GM23338 (cell line): ENCODE measurements at regions not wholly inside any gene's neighbourhood (a gene's known extent, or its start where the extent isn't known, plus 50 kb on each side); places are given as distances from the start of the nearest gene placed in this dataset.

Experiments used
- ATAC-seq: fragments of 200-7000 bp; cut with Tn5 transposase; 3 replicates; pipeline ENCODE4 v1.9.1; 2020
- DNase-seq: peaks from one replicate; pipeline ENCODE4 v3.0.0-alpha.2; 2015; ENCODE audit warnings: low spot score
- H2AFZ ChIP-seq: fragments of 200-600 bp; sonication (generic); 2 replicates; pipeline ENCODE4 v1.8.0; 2016; ENCODE audit warnings: antibody characterized with exemption, mild to moderate bottlenecking, moderate library complexity
- H3F3A ChIP-seq: fragments of 200-600 bp; sonication (generic); replicated peaks from 2 replicates; pipeline ENCODE4 v1.8.0; 2017; ENCODE audit warnings: antibody characterized with exemption, mixed run types, low read depth
- H3K27ac ChIP-seq: fragments of 200-600 bp; sonication (generic); 2 replicates; pipeline ENCODE4 v1.6.1; 2016; ENCODE audit warnings: low read depth
- H3K27me3 ChIP-seq: fragments of 200-600 bp; sonication (generic); 2 replicates; pipeline ENCODE4 v1.8.0; 2016; ENCODE audit warnings: mild to moderate bottlenecking, mixed run types, moderate library complexity; ENCODE audit not compliant: insufficient read depth
- H3K36me3 ChIP-seq: fragments of 200-600 bp; sonication (generic); 2 replicates; pipeline ENCODE4 v1.8.0; 2016; ENCODE audit warnings: mild to moderate bottlenecking; ENCODE audit not compliant: insufficient read depth
- H3K4me1 ChIP-seq: fragments of 200-600 bp; sonication (generic); 2 replicates; pipeline ENCODE4 v1.8.0; 2016; ENCODE audit warnings: mild to moderate bottlenecking, moderate library complexity; ENCODE audit not compliant: insufficient read depth
- H3K4me2 ChIP-seq: fragments of 200-600 bp; sonication (generic); 2 replicates; pipeline ENCODE4 v1.7.1; 2017; ENCODE audit warnings: mixed run types
- H3K4me3 ChIP-seq: fragments of 200-600 bp; sonication (generic); 2 replicates; pipeline ENCODE4 v1.6.1; 2016; ENCODE audit warnings: mixed run types
- H3K79me2 ChIP-seq: fragments of 200-600 bp; sonication (generic); replicated peaks from 2 replicates; pipeline ENCODE4 v1.8.0; 2017; ENCODE audit warnings: mild to moderate bottlenecking; ENCODE audit not compliant: insufficient read depth
- H3K9me2 ChIP-seq: fragments of 200-600 bp; sonication (generic); 2 replicates; pipeline ENCODE4 v1.8.0; 2017; ENCODE audit not compliant: insufficient read depth
- H4K20me1 ChIP-seq: fragments of 200-600 bp; sonication (generic); replicated peaks from 2 replicates; pipeline ENCODE4 v1.8.0; 2017; ENCODE audit warnings: mild to moderate bottlenecking; ENCODE audit not compliant: insufficient read depth
- H3K27ac Mint-ChIP-seq: 2 replicates; pipeline ENCODE4 v1.8.0; 2020; ENCODE audit warnings: inconsistent platforms, mild to moderate bottlenecking, moderate library complexity, mixed read lengths
- H3K27me3 Mint-ChIP-seq: 3 replicates; pipeline ENCODE4 v1.8.0; 2022; ENCODE audit warnings: low read depth, mild to moderate bottlenecking, moderate library complexity, mixed read lengths, inconsistent platforms; ENCODE audit not compliant: insufficient read depth, poor library complexity
- H3K36me3 Mint-ChIP-seq: 3 replicates; pipeline ENCODE4 v1.8.0; 2021; ENCODE audit warnings: low read depth, mild to moderate bottlenecking, inconsistent platforms, moderate library complexity, mixed read lengths
- H3K4me1 Mint-ChIP-seq: 3 replicates; pipeline ENCODE4 v1.8.0; 2020; ENCODE audit warnings: mild to moderate bottlenecking, inconsistent platforms, mixed read lengths
- H3K4me3 Mint-ChIP-seq: 3 replicates; pipeline ENCODE4 v1.8.0; 2021; ENCODE audit warnings: moderate library complexity, mild to moderate bottlenecking, inconsistent platforms, mixed read lengths
- H3K9me3 Mint-ChIP-seq: 3 replicates; pipeline ENCODE4 v1.8.0; 2020; ENCODE audit warnings: moderate library complexity, mild to moderate bottlenecking, inconsistent platforms, mixed read lengths
- EZH2 ChIP-seq: fragments of 200-600 bp; sonication (generic); IDR thresholded peaks from one replicate; pipeline ENCODE4 v1.8.0; 2017; ENCODE audit warnings: antibody characterized with exemption, mild to moderate bottlenecking, low read depth; ENCODE audit not compliant: unreplicated experiment
- JUNB ChIP-seq: IDR thresholded peaks from one replicate; pipeline ENCODE4 v1.6.1; 2016; ENCODE audit warnings: antibody characterized with exemption; ENCODE audit not compliant: unreplicated experiment
- POLR2AphosphoS5 ChIP-seq: IDR thresholded peaks from 2 replicates; pipeline ENCODE4 v1.6.1; 2016; ENCODE audit warnings: antibody characterized with exemption, low read depth
- REST ChIP-seq: IDR thresholded peaks from one replicate; pipeline ENCODE4 v1.6.1; 2018; ENCODE audit warnings: antibody characterized with exemption; ENCODE audit not compliant: unreplicated experiment
- TF ChIP-seq, protein P1 (sequence below): IDR thresholded peaks from 2 replicates; pipeline ENCODE4 v1.6.1; 2016; ENCODE audit warnings: antibody characterized with exemption
- TF ChIP-seq, protein P2 (sequence below), 2 experiments: fragments of 200-600 bp in 1 of 2; sonication (generic) in 1 of 2; conservative IDR thresholded peaks; 2 replicates each; pipeline versions ENCODE4 v1.5.1 to v1.6.1; 2016 to 2017; ENCODE audit warnings: antibody characterized with exemption in 2 of 2, low read depth in 2 of 2, mild to moderate bottlenecking in 2 of 2, moderate library complexity in 1 of 2
- TF ChIP-seq, protein P3 (sequence below): fragments of 250-450 bp; sonication (Bioruptor Pico); IDR thresholded peaks from 2 replicates; pipeline ENCODE4 v1.5.0; 2020; ENCODE audit warnings: mild to moderate bottlenecking, moderate library complexity

GRCh38 chrX:150018931-150019361 is 80.7 kb upstream of the EOLA2 start:
- no peak overlapping the region for H3K27ac Mint-ChIP-seq
- no peaks in the 10 kb centered on the region for H3K9me2 ChIP-seq
- ATAC-seq (no peak), DNase-seq (no peak)
- H3K36me3 Mint-ChIP-seq = no peaks in the 10 kb centered on the region
- no peak overlapping the region for H3K4me3 Mint-ChIP-seq
- no peaks in the 10 kb centered on the region for H3K27me3 ChIP-seq
- H2AFZ ChIP-seq = no peak overlapping the region
- H3K9me3 Mint-ChIP-seq = no peaks in the 10 kb centered on the region
- TF ChIP-seq, protein P1, sequence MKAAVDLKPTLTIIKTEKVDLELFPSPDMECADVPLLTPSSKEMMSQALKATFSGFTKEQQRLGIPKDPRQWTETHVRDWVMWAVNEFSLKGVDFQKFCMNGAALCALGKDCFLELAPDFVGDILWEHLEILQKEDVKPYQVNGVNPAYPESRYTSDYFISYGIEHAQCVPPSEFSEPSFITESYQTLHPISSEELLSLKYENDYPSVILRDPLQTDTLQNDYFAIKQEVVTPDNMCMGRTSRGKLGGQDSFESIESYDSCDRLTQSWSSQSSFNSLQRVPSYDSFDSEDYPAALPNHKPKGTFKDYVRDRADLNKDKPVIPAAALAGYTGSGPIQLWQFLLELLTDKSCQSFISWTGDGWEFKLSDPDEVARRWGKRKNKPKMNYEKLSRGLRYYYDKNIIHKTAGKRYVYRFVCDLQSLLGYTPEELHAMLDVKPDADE = no peak
- TF ChIP-seq POLR2AphosphoS5 (no peak), REST (no peak), EZH2 (no peak)
- H3K79me2 ChIP-seq = no peaks in the 10 kb centered on the region
- no peak overlapping the region for H3K27ac ChIP-seq
- H3F3A ChIP-seq = no peaks in the 10 kb centered on the region
- no peak overlapping the region for H3K4me2 ChIP-seq
- H3K4me1 Mint-ChIP-seq = no peaks in the 10 kb centered on the region; the same call in 2 of the 3 replicates
- H3K36me3 ChIP-seq = no peaks in the 10 kb centered on the region
- no peaks in the 10 kb centered on the region for H4K20me1 ChIP-seq
- H3K4me1 ChIP-seq = no peaks in the 10 kb centered on the region
- no peak overlapping the region for H3K4me3 ChIP-seq
- H3K27me3 Mint-ChIP-seq = no peaks in the 10 kb centered on the region

GRCh38 chrX:150028692-150029091 is 90.4 kb upstream of the EOLA2 start:
- no peak overlapping the region for H3K4me3 Mint-ChIP-seq
- no peaks in the 10 kb centered on the region for H3K4me1 ChIP-seq
- H3K4me3 ChIP-seq = no peak overlapping the region
- no peaks in the 10 kb centered on the region for H3K36me3 ChIP-seq
- no peaks in the 10 kb centered on the region for H3K9me2 ChIP-seq
- H3K27ac Mint-ChIP-seq = no peak overlapping the region; the same call in 1 of the 2 replicates
- H3K9me3 Mint-ChIP-seq = no peaks in the 10 kb centered on the region
- DNase-seq (no peak), ATAC-seq (no peak)
- no peaks in the 10 kb centered on the region for H4K20me1 ChIP-seq
- H3K27ac ChIP-seq = no peak overlapping the region
- no peaks in the 10 kb centered on the region for H3K36me3 Mint-ChIP-seq
- no peak overlapping the region for H2AFZ ChIP-seq
- H3K27me3 ChIP-seq = no peaks in the 10 kb centered on the region
- no peaks in the 10 kb centered on the region for H3K27me3 Mint-ChIP-seq
- H3F3A ChIP-seq = no peaks in the 10 kb centered on the region
- H3K79me2 ChIP-seq = no peaks in the 10 kb centered on the region
- peaks cover 2% of the 10 kb centered on the region; the same call in 1 of the 3 replicates for H3K4me1 Mint-ChIP-seq
- H3K4me2 ChIP-seq = no peak overlapping the region
- TF ChIP-seq, protein P1 = no peak
- TF ChIP-seq JUNB = no peak
- TF ChIP-seq, protein P2, sequence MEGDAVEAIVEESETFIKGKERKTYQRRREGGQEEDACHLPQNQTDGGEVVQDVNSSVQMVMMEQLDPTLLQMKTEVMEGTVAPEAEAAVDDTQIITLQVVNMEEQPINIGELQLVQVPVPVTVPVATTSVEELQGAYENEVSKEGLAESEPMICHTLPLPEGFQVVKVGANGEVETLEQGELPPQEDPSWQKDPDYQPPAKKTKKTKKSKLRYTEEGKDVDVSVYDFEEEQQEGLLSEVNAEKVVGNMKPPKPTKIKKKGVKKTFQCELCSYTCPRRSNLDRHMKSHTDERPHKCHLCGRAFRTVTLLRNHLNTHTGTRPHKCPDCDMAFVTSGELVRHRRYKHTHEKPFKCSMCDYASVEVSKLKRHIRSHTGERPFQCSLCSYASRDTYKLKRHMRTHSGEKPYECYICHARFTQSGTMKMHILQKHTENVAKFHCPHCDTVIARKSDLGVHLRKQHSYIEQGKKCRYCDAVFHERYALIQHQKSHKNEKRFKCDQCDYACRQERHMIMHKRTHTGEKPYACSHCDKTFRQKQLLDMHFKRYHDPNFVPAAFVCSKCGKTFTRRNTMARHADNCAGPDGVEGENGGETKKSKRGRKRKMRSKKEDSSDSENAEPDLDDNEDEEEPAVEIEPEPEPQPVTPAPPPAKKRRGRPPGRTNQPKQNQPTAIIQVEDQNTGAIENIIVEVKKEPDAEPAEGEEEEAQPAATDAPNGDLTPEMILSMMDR (conservative IDR thresholded peaks at IDR 0.05; ENCODE audit: low read depth in 2 of 2) = no peak
- TF ChIP-seq, protein P3, sequence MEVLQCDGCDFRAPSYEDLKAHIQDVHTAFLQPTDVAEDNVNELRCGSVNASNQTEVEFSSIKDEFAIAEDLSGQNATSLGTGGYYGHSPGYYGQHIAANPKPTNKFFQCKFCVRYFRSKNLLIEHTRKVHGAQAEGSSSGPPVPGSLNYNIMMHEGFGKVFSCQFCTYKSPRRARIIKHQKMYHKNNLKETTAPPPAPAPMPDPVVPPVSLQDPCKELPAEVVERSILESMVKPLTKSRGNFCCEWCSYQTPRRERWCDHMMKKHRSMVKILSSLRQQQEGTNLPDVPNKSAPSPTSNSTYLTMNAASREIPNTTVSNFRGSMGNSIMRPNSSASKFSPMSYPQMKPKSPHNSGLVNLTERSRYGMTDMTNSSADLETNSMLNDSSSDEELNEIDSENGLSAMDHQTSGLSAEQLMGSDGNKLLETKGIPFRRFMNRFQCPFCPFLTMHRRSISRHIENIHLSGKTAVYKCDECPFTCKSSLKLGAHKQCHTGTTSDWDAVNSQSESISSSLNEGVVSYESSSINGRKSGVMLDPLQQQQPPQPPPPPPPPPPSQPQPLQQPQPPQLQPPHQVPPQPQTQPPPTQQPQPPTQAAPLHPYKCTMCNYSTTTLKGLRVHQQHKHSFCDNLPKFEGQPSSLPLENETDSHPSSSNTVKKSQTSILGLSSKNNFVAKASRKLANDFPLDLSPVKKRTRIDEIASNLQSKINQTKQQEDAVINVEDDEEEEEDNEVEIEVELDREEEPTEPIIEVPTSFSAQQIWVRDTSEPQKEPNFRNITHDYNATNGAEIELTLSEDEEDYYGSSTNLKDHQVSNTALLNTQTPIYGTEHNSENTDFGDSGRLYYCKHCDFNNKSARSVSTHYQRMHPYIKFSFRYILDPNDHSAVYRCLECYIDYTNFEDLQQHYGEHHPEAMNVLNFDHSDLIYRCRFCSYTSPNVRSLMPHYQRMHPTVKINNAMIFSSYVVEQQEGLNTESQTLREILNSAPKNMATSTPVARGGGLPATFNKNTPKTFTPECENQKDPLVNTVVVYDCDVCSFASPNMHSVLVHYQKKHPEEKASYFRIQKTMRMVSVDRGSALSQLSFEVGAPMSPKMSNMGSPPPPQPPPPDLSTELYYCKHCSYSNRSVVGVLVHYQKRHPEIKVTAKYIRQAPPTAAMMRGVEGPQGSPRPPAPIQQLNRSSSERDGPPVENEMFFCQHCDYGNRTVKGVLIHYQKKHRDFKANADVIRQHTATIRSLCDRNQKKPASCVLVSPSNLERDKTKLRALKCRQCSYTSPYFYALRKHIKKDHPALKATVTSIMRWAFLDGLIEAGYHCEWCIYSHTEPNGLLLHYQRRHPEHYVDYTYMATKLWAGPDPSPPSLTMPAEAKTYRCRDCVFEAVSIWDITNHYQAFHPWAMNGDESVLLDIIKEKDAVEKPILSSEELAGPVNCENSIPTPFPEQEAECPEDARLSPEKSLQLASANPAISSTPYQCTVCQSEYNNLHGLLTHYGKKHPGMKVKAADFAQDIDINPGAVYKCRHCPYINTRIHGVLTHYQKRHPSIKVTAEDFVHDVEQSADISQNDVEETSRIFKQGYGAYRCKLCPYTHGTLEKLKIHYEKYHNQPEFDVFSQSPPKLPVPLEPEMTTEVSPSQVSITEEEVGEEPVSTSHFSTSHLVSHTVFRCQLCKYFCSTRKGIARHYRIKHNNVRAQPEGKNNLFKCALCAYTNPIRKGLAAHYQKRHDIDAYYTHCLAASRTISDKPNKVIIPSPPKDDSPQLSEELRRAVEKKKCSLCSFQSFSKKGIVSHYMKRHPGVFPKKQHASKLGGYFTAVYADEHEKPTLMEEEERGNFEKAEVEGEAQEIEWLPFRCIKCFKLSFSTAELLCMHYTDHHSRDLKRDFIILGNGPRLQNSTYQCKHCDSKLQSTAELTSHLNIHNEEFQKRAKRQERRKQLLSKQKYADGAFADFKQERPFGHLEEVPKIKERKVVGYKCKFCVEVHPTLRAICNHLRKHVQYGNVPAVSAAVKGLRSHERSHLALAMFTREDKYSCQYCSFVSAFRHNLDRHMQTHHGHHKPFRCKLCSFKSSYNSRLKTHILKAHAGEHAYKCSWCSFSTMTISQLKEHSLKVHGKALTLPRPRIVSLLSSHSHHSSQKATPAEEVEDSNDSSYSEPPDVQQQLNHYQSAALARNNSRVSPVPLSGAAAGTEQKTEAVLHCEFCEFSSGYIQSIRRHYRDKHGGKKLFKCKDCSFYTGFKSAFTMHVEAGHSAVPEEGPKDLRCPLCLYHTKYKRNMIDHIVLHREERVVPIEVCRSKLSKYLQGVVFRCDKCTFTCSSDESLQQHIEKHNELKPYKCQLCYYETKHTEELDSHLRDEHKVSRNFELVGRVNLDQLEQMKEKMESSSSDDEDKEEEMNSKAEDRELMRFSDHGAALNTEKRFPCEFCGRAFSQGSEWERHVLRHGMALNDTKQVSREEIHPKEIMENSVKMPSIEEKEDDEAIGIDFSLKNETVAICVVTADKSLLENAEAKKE = no peak
- no peak for TF ChIP-seq POLR2AphosphoS5
